Smooth muscle cell (in vitro differentiated cells): ENCODE measurements at regions not wholly inside any gene's neighbourhood (a gene's known extent, or its start where the extent isn't known, plus 50 kb on each side); places are given as distances from the start of the nearest gene placed in this dataset.

Experiments used
- DNase-seq: peaks from one replicate; lab custom pipeline; 2025; ENCODE audit not compliant: unreplicated experiment; lab: John Stamatoyannopoulos, UW
- H2AFZ ChIP-seq: fragments of 200-600 bp; sonication (generic); 2 replicates; pipeline ENCODE4 v1.6.0; 2016; ENCODE audit warnings: antibody characterized with exemption, low read depth, mild to moderate bottlenecking
- H3F3A ChIP-seq: fragments of 200-600 bp; sonication (generic); 2 replicates; pipeline ENCODE4 v1.6.0; 2017; ENCODE audit warnings: antibody characterized with exemption, low read depth
- H3K27ac ChIP-seq: fragments of 200-600 bp; sonication (generic); 2 replicates; pipeline ENCODE4 v1.5.1; 2016; ENCODE audit warnings: low read depth, mild to moderate bottlenecking
- H3K27me3 ChIP-seq: fragments of 200-600 bp; sonication (generic); 2 replicates; pipeline ENCODE4 v1.6.1; 2016; ENCODE audit warnings: low read depth, mild to moderate bottlenecking
- H3K36me3 ChIP-seq: fragments of 200-600 bp; sonication (generic); 2 replicates; pipeline ENCODE4 v1.5.1; 2016; ENCODE audit warnings: low read depth
- H3K4me1 ChIP-seq: fragments of 200-600 bp; sonication (generic); 2 replicates; pipeline ENCODE4 v1.5.1; 2016; ENCODE audit warnings: low read depth
- H3K4me2 ChIP-seq: fragments of 200-600 bp; sonication (generic); 2 replicates; pipeline ENCODE4 v1.6.0; 2016; ENCODE audit warnings: mild to moderate bottlenecking
- H3K4me3 ChIP-seq: fragments of 200-600 bp; sonication (generic); 2 replicates; pipeline ENCODE4 v1.5.1; 2016; ENCODE audit warnings: mild to moderate bottlenecking
- H3K79me2 ChIP-seq: fragments of 200-600 bp; sonication (generic); 2 replicates; pipeline ENCODE4 v1.6.0; 2016; ENCODE audit warnings: low read depth, mild to moderate bottlenecking
- H3K9ac ChIP-seq: fragments of 200-600 bp; sonication (generic); 2 replicates; pipeline ENCODE4 v1.6.0; 2016; ENCODE audit warnings: low read depth
- H3K9me3 ChIP-seq: fragments of 200-600 bp; sonication (generic); replicated peaks from 2 replicates; pipeline ENCODE4 v1.5.1; 2016; ENCODE audit warnings: low read depth
- H4K20me1 ChIP-seq: fragments of 200-600 bp; sonication (generic); 2 replicates; pipeline ENCODE4 v1.6.0; 2016; ENCODE audit warnings: low read depth
- WGBS: methylation state at CpG from one replicate; pipeline ENCODE4 v1.1.7; 2016; ENCODE audit warnings: low lambda C conversion rate; 5-methylcytosine and 5-hydroxymethylcytosine counted together
- TF ChIP-seq, protein P1 (sequence below): fragments of 200-600 bp; sonication (generic); IDR thresholded peaks from 2 replicates; pipeline ENCODE4 v1.5.1; 2017; ENCODE audit warnings: borderline replicate concordance, mild to moderate bottlenecking, antibody characterized with exemption; ENCODE audit not compliant: insufficient read depth, poor library complexity, severe bottlenecking

DNA sequence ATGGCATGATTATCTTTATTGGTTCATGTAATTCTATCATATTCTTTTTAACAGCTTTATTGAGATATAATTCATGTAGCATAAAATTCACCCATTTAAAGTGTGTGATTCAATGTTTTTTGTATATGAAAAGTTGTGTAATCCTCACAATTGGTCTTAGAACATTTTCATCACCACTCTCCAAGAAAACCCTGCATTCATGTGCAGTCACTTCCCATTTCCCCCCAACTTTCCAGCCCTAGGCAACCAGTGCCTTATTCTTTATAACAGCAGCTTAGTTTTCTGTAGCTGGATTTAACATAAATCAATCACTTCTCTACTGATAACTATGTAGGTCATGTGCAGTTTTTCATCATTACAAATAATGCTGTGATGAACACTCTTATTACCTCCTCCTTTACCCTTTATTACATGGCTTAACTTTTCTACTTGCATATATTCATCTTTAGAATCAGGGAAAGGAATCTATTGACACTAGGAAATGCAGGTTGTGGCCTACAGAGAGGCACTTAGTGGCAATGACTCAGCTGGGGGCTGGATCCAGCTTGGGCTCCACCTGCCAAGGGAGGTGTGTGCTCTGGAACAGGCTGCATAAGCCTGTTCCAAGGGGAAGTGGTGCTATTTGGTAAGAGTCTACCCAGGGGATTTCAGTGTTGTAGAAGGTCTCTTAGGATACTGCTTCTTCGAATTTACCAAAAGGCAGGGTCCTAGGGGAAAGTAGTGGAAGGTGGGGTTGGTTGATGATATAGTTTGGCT, 89.1 kb downstream of the ETAA1 start:
- TF ChIP-seq, protein P1, sequence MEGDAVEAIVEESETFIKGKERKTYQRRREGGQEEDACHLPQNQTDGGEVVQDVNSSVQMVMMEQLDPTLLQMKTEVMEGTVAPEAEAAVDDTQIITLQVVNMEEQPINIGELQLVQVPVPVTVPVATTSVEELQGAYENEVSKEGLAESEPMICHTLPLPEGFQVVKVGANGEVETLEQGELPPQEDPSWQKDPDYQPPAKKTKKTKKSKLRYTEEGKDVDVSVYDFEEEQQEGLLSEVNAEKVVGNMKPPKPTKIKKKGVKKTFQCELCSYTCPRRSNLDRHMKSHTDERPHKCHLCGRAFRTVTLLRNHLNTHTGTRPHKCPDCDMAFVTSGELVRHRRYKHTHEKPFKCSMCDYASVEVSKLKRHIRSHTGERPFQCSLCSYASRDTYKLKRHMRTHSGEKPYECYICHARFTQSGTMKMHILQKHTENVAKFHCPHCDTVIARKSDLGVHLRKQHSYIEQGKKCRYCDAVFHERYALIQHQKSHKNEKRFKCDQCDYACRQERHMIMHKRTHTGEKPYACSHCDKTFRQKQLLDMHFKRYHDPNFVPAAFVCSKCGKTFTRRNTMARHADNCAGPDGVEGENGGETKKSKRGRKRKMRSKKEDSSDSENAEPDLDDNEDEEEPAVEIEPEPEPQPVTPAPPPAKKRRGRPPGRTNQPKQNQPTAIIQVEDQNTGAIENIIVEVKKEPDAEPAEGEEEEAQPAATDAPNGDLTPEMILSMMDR: no peak
- Histone ChIP-seq H3K27ac (no peak overlapping the region), H3K36me3 (no peaks in the 10 kb centered on the region), H3K79me2 (no peaks in the 10 kb centered on the region), H3K9me3 (peaks cover 7% of the 10 kb centered on the region), H3F3A (no peaks in the 10 kb centered on the region), H3K4me2 (no peak overlapping the region), H3K4me3 (no peak overlapping the region), H2AFZ (no peak overlapping the region), H3K4me1 (no peaks in the 10 kb centered on the region), H4K20me1 (no peaks in the 10 kb centered on the region), H3K9ac (no peak overlapping the region), H3K27me3 (no peaks in the 10 kb centered on the region)
- no peak for DNase-seq
- WGBS: 100% methylated on average over 1 of the region's 1 CpG

DNA sequence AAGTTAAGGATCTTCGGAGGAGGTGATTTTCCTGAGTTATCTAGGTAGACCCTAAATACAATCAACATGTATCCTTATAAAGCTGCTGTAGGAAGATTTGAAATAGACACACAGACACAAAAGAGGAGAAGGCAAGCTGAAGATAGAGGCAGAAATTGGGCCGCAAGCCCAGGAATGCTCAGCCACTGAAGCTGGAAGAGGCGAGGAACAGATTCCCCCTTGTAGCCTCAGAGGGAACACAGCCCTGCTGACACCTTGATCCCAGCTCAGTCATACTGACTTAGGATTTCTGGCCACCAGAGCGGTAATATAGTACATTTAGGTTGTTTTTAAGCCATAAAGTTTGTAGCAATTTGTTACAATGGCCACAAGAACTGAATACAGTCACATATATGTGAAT, 90.9 kb downstream of the ETAA1 start:
- WGBS: 98% methylated on average over 4 of the region's 4 CpGs
- no peak overlapping the region for H3K27ac ChIP-seq
- TF ChIP-seq, protein P1: no peak
- no peak overlapping the region for H3K9ac ChIP-seq
- no peaks in the 10 kb centered on the region for H4K20me1 ChIP-seq
- H2AFZ ChIP-seq: no peak overlapping the region
- H3K4me3 ChIP-seq: no peak overlapping the region
- no peaks in the 10 kb centered on the region for H3K79me2 ChIP-seq
- no peak overlapping the region for H3K4me2 ChIP-seq
- H3K27me3 ChIP-seq: no peaks in the 10 kb centered on the region
- H3K4me1 ChIP-seq: no peaks in the 10 kb centered on the region
- H3K36me3 ChIP-seq: no peaks in the 10 kb centered on the region
- peaks cover 5% of the 10 kb centered on the region for H3K9me3 ChIP-seq
- H3F3A ChIP-seq: no peaks in the 10 kb centered on the region
- no peak for DNase-seq

DNA sequence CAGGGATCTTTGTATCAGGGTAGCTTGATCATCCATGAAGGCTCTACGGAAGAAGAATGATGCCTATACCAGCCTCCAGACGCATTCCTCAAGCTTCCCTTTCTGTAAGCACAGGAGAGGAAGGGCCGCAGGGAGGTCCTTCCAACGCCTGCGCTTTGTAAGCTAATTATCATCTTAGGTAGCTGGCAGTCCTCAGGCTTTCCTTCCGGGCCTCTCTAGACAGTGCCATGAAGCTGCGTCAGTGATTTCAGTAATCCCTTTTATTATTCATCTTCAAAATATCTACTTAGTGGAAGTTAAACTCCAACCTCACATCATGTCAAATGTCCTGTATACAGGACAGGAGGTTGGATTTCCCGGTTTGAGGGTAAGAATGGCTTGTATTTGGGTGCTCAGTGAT, 92.3 kb downstream of the ETAA1 start:
- H4K20me1 ChIP-seq: no peaks in the 10 kb centered on the region
- TF ChIP-seq, protein P1: no peak
- H3K9me3 ChIP-seq: no peaks in the 10 kb centered on the region
- 74% methylated on average over 8 of the region's 8 CpGs for WGBS
- H3K9ac ChIP-seq: no peak overlapping the region
- H3K4me1 ChIP-seq: no peaks in the 10 kb centered on the region
- no peaks in the 10 kb centered on the region for H3K27me3 ChIP-seq
- H3K4me2 ChIP-seq: no peak overlapping the region
- H3K27ac ChIP-seq: no peak overlapping the region
- DNase-seq: no peak
- H2AFZ ChIP-seq: no peak overlapping the region
- no peaks in the 10 kb centered on the region for H3F3A ChIP-seq
- no peaks in the 10 kb centered on the region for H3K79me2 ChIP-seq
- no peaks in the 10 kb centered on the region for H3K36me3 ChIP-seq
- no peak overlapping the region for H3K4me3 ChIP-seq

DNA sequence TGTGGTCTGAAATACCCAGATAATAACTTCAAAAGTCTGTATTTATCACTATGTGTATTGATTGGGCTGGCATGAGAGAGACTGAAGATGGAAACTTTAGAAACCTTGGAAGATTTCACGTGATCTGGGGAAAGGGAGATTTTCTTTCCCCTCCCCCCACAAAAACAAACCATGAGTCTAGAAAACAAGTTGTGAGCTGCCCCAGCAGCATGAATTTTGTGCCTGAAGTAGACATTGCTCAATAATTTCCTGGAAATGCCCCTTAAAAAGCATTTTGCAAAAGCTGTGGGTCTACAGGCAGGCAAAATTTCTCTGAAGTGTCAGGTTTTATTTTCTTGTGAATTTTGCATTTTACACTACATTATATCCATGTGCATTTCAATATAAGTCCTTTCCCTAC, 101.8 kb downstream of the ETAA1 start:
- no peak overlapping the region for H3K27ac ChIP-seq
- DNase-seq: no peak
- H3K4me2 ChIP-seq: no peak overlapping the region
- no peak overlapping the region for H3K9ac ChIP-seq
- H3K9me3 ChIP-seq: no peaks in the 10 kb centered on the region
- no peaks in the 10 kb centered on the region for H3K4me1 ChIP-seq
- no peaks in the 10 kb centered on the region for H3K79me2 ChIP-seq
- whole genome bisulfite sequencing: 73% methylated on average over 1 of the region's 1 CpG
- H3K27me3 ChIP-seq: no peaks in the 10 kb centered on the region
- no peak overlapping the region for H3K4me3 ChIP-seq
- TF ChIP-seq, protein P1: no peak
- H4K20me1 ChIP-seq: no peaks in the 10 kb centered on the region
- no peaks in the 10 kb centered on the region for H3K36me3 ChIP-seq
- H2AFZ ChIP-seq: no peak overlapping the region
- no peaks in the 10 kb centered on the region for H3F3A ChIP-seq
